A549 (cell line): ENCODE measurements at regions not wholly inside any gene's neighbourhood (a gene's known extent, or its start where the extent isn't known, plus 50 kb on each side); places are given as distances from the start of the nearest gene placed in this dataset.
A peak's percentile ranks its signal among the peaks of the same experiment; 100 is the strongest.

ENCODE experiments used
- ATAC-seq, 2 experiments: fragments of 200-7000 bp in 1 of 2; fragments of >200 bp in 1 of 2; cut with Nextera tagmentation in 1 of 2; cut with Tn5 transposase in 1 of 2; 3 replicates each; pipeline versions ENCODE4 v1.8.0 to v1.9.1; 2018 to 2020; ENCODE audit warnings: mild to moderate bottlenecking in 1 of 2, moderate library complexity in 1 of 2
- CTCF ChIA-PET: fragments of 300-600 bp; sonication (Branson Sonifier 250); formaldehyde crosslinking; extraction: SDS; loops from one replicate; lab custom pipeline; 2021; ENCODE audit warnings: antibody characterized with exemption, inconsistent platforms; lab: Yijun Ruan, JAX
- POLR2A ChIA-PET: fragments of 350-600 bp; formaldehyde crosslinking; extraction: SDS; loops from one replicate; lab custom pipeline; 2021; ENCODE audit warnings: antibody characterized with exemption, inconsistent platforms; lab: Yijun Ruan, JAX
- DNase-seq, 2 experiments: peaks; one replicate each; pipeline versions ENCODE4 v3.0.0 to v3.0.0-alpha.2; 2011 to 2016; ENCODE audit warnings: low read depth in 1 of 2, low spot score in 1 of 2
- FAIRE-seq: peaks from 2 replicates; lab custom pipeline; 2011; peaks lifted over from hg19 to GRCh38; lab: Jason Lieb, UNC
- H3K27ac ChIP-seq, 2 experiments: fragments of >200 bp; sonication (Bioruptor Twin); formaldehyde crosslinking; 3 replicates each; pipeline ENCODE4 v1.5.1; 2016 to 2017
- H3K4me1 ChIP-seq: fragments of >200 bp; sonication (Bioruptor Twin); formaldehyde crosslinking; 3 replicates; pipeline ENCODE4 v1.6.1; 2016
- H3K4me2 ChIP-seq: fragments of >200 bp; sonication (Bioruptor Twin); formaldehyde crosslinking; 3 replicates; pipeline ENCODE4 v1.6.1; 2016
- H3K4me3 ChIP-seq: fragments of >200 bp; sonication (Bioruptor Twin); formaldehyde crosslinking; 3 replicates; pipeline ENCODE4 v1.5.1; 2016
- H3K9me3 ChIP-seq: fragments of >200 bp; sonication (Bioruptor Twin); formaldehyde crosslinking; 3 replicates; pipeline ENCODE4 v1.6.1; 2016
- BHLHE40 ChIP-seq: IDR thresholded peaks from 2 replicates; pipeline ENCODE4 v1.6.1; 2012; ENCODE audit warnings: low read depth, low read length, inconsistent platforms
- CBX8 ChIP-seq: fragments of 200-600 bp; sonication (generic); IDR thresholded peaks from 2 replicates; pipeline ENCODE4 v1.6.1; 2016
- CEBPB ChIP-seq, 2 experiments: fragments of >200 bp in 1 of 2; sonication (Bioruptor Twin) in 1 of 2; formaldehyde crosslinking in 1 of 2; IDR thresholded peaks; 2 replicates each; pipeline ENCODE4 v1.6.1; 2012 to 2016
- CHD2 ChIP-seq: fragments of 150-350 bp; IDR thresholded peaks from 2 replicates; pipeline ENCODE4 v1.6.1; 2014; ENCODE audit warnings: low read length; ENCODE audit not compliant: partially characterized antibody
- CHD4 ChIP-seq: fragments of 200-600 bp; sonication (generic); IDR thresholded peaks from 2 replicates; pipeline ENCODE4 v1.6.1; 2016; ENCODE audit warnings: antibody characterized with exemption, mild to moderate bottlenecking, borderline replicate concordance
- E2F6 ChIP-seq: IDR thresholded peaks from 2 replicates; pipeline ENCODE4 v1.6.1; 2012; ENCODE audit warnings: low read depth, borderline replicate concordance
- EHF ChIP-seq: fragments of 250-450 bp; sonication (Bioruptor Pico); IDR thresholded peaks from 2 replicates; pipeline ENCODE4 v1.5.0; 2020; ENCODE audit warnings: mild to moderate bottlenecking
- EHMT2 ChIP-seq: fragments of 200-600 bp; sonication (generic); IDR thresholded peaks from 2 replicates; pipeline ENCODE4 v1.6.1; 2016; ENCODE audit warnings: antibody characterized with exemption, low read depth, mild to moderate bottlenecking, moderate library complexity
- EP300 ChIP-seq, 2 experiments: fragments of >200 bp; sonication (Bioruptor Twin); formaldehyde crosslinking; IDR thresholded peaks; 2 replicates in 1 of 2; 3 replicates in 1 of 2; pipeline ENCODE4 v1.6.1; 2016 to 2017
- FOSL2 ChIP-seq, 2 experiments: fragments of 450-650 bp in 1 of 2; fragments of >200 bp in 1 of 2; sonication (Bioruptor Twin) in 1 of 2; formaldehyde crosslinking; IDR thresholded peaks; 2 replicates each; pipeline versions ENCODE4 v1.5.0 to v1.6.1; 2016 to 2020; ENCODE audit warnings: mild to moderate bottlenecking in 1 of 2, moderate library complexity in 1 of 2
- GATA3 ChIP-seq: IDR thresholded peaks from 2 replicates; pipeline ENCODE4 v1.6.1; 2012; ENCODE audit warnings: borderline replicate concordance
- HDAC2 ChIP-seq: fragments of 200-600 bp; sonication (generic); IDR thresholded peaks from 2 replicates; pipeline ENCODE4 v1.6.1; 2016
- HOXB13 ChIP-seq: fragments of 250-450 bp; sonication (Bioruptor Pico); IDR thresholded peaks from 2 replicates; pipeline ENCODE4 v1.5.0; 2020; ENCODE audit warnings: low read depth, mild to moderate bottlenecking, moderate library complexity
- JUNB ChIP-seq: fragments of >200 bp; sonication (Bioruptor Twin); formaldehyde crosslinking; IDR thresholded peaks from 2 replicates; pipeline ENCODE4 v1.6.1; 2016
- PHF8 ChIP-seq: fragments of 200-600 bp; sonication (generic); IDR thresholded peaks from 2 replicates; pipeline ENCODE4 v1.6.1; 2016; ENCODE audit warnings: low read depth, mild to moderate bottlenecking, antibody characterized with exemption, moderate library complexity, borderline replicate concordance
- RAD21 ChIP-seq, 2 experiments: fragments of >200 bp in 1 of 2; sonication (Bioruptor Twin) in 1 of 2; formaldehyde crosslinking in 1 of 2; IDR thresholded peaks in 1 of 2; conservative IDR thresholded peaks in 1 of 2; 2 replicates in 1 of 2; 3 replicates in 1 of 2; pipeline ENCODE4 v1.6.1; 2012 to 2018; ENCODE audit warnings: inconsistent platforms in 1 of 2
- RFX5 ChIP-seq: fragments of 450-650 bp; IDR thresholded peaks from 2 replicates; pipeline ENCODE4 v1.7.1; 2014; ENCODE audit warnings: antibody characterized with exemption, mild to moderate bottlenecking, moderate library complexity
- SMC3 ChIP-seq: fragments of >200 bp; sonication (Bioruptor Twin); formaldehyde crosslinking; IDR thresholded peaks from 3 replicates; pipeline ENCODE4 v1.6.1; 2018; ENCODE audit warnings: inconsistent platforms
- ZSCAN20 ChIP-seq: fragments of 250-450 bp; sonication (Bioruptor Pico); IDR thresholded peaks from 2 replicates; pipeline ENCODE4 v1.8.0; 2022; ENCODE audit warnings: mild to moderate bottlenecking, moderate library complexity
- whole genome bisulfite sequencing: methylation state at CpG from one replicate; pipeline ENCODE4 v1.1.6; 2017; ENCODE audit errors: missing lambda C conversion rate; 5-methylcytosine and 5-hydroxymethylcytosine counted together
- TF ChIP-seq, protein P1 (sequence below): fragments of >200 bp; sonication (Bioruptor Twin); formaldehyde crosslinking; IDR thresholded peaks from 2 replicates; pipeline ENCODE4 v1.6.1; 2016

GRCh38 chr3:30343067-30343831, 263.2 kb upstream of the TGFBR2 start:
- TF ChIP-seq PHF8, result no peak
- FAIRE-seq (peak; percentile 18), ATAC-seq (no peak), DNase-seq (no peak)
- ChIA-PET POLR2A (interaction anchor here (1.0 kb wide), 1 partner anchor 13 kb away, joined by 3 read pairs; no protein-coding TSS in a partner anchor), CTCF (no interaction called here)
- Histone ChIP-seq H3K4me1 (peaks cover 62% of the 10 kb centered on the region), H3K27ac (peak overlapping the region; percentile 81 to 84), H3K9me3 (no peaks in the 10 kb centered on the region), H3K4me2 (peak overlapping the region; percentile 79), H3K4me3 (0 out of 3 replicates have a peak overlapping the region, but pooled peaks have one; percentile 13)
- 45% methylated on average over 4 of the region's 4 CpGs for WGBS

- WGBS, result 29% methylated on average over 1 of the region's 1 CpG
- H3K4me2 ChIP-seq, result peak overlapping the region; percentile 79
- no peak for DNase-seq
- FAIRE-seq, result peak; percentile 70
- no peak for ATAC-seq
- H3K4me3 ChIP-seq, result no peak overlapping the region
- no peaks in the 10 kb centered on the region for H3K9me3 ChIP-seq
- POLR2A ChIA-PET, result interaction anchor here (1.0 to 1.6 kb wide), 2 partner anchors 12 to 262 kb away, joined by 3 to 4 read pairs; partner anchors contain the start of gene TGFBR2
- peaks cover 66% of the 10 kb centered on the region for H3K4me1 ChIP-seq
- peak overlapping the region; percentile 81 to 84 for H3K27ac ChIP-seq
- TF ChIP-seq CHD4, result no peak
- TF ChIP-seq HOXB13 (CRISPR knock-in tag), result no peak
- no peak for TF ChIP-seq RFX5
- TF ChIP-seq HDAC2, result no peak
- TF ChIP-seq, protein P1, sequence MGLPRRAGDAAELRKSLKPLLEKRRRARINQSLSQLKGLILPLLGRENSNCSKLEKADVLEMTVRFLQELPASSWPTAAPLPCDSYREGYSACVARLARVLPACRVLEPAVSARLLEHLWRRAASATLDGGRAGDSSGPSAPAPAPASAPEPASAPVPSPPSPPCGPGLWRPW, result no peak
- no peak for TF ChIP-seq CBX8
- no peak for TF ChIP-seq E2F6
- TF ChIP-seq, all 56 proteins: peak for 0
- CTCF ChIA-PET, result no interaction called here
Measured at GRCh38 chr3:30343861-30344260, 262.5 kb upstream of the TGFBR2 start.

DNA sequence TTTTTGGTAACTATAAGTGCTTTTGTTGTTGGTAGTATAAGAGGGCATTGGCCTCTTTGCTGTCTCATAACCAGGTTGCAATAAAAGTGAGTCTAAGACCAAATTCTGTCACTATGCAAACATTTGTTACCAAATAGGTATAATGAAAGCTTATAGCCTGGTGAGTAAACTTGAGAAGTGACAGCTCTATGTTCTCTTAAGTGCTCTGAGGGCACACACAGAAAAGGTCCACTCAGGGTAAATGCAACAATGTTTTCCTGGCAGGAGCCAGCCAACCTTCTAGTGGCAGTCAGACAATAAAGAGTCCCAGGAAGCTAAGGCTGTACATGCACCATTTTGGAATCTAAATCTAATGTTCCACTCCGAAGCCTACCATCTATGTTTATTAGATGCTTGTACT, 262.1 kb upstream of the TGFBR2 start:
- DNase-seq, result peak in 1 of 2 experiments; percentile 60
- POLR2A ChIA-PET, result interaction anchor here (1.0 to 1.6 kb wide), 2 partner anchors 12 to 262 kb away, joined by 3 to 4 read pairs; partner anchors contain the start of gene TGFBR2
- peak overlapping the region; percentile 81 to 84 for H3K27ac ChIP-seq
- peak overlapping the region; percentile 79 for H3K4me2 ChIP-seq
- CTCF ChIA-PET, result no interaction called here
- FAIRE-seq, result no peak
- peaks cover 67% of the 10 kb centered on the region for H3K4me1 ChIP-seq
- no peaks in the 10 kb centered on the region for H3K9me3 ChIP-seq
- no peak overlapping the region for H3K4me3 ChIP-seq
- WGBS, result 85% methylated on average over 1 of the region's 1 CpG
- peak in 1 of 2 experiments; percentile 50; a peak in 3 of 6 replicates for ATAC-seq
- no peak for TF ChIP-seq EHF (CRISPR knock-in tag)
- TF ChIP-seq RAD21 (conservative IDR thresholded peaks at IDR 0.05 in 1 of 2, IDR thresholded peaks at IDR 0.05 in 1 of 2), result 0 out of 5 replicates have a peak, but pooled peaks of 1 of the 2 experiments have one; percentile 25
- no peak for TF ChIP-seq BHLHE40
- TF ChIP-seq CHD2, result no peak
- peak; percentile 23 to 35; a peak in 2 of 5 replicates for TF ChIP-seq EP300 (IDR thresholded peaks at IDR 0.05)
- no peak for TF ChIP-seq FOSL2 (IDR thresholded peaks at IDR 0.05)
- TF ChIP-seq FOSL2 (CRISPR knock-in tag; IDR thresholded peaks at IDR 0.05), result peak; percentile 43; the same call in 1 of the 2 replicates
- TF ChIP-seq ZSCAN20, result no peak
- TF ChIP-seq EHMT2, result peak; percentile 57; the same call in 1 of the 2 replicates
- TF ChIP-seq SMC3, result 0 out of 3 replicates have a peak, but pooled peaks have one; percentile 13
- TF ChIP-seq JUNB, result peak; percentile 68
- TF ChIP-seq GATA3, result peak; percentile 9; the same call in 1 of the 2 replicates
- TF ChIP-seq CEBPB (IDR thresholded peaks at IDR 0.05), result peak in 1 of 2 experiments; percentile 61; a peak in 2 of 4 replicates
